H1 (cell line): ENCODE measurements at regions not wholly inside any gene's neighbourhood (a gene's known extent, or its start where the extent isn't known, plus 50 kb on each side); places are given as distances from the start of the nearest gene placed in this dataset.

Source experiments
- MAFK ChIP-seq: IDR thresholded peaks from 2 replicates; pipeline ENCODE4 v1.6.1; 2012; ENCODE audit warnings: low read depth, mild to moderate bottlenecking, improper control_type of control experiment, low read length
- POU5F1 ChIP-seq: IDR thresholded peaks from 2 replicates; pipeline ENCODE4 v1.6.1; 2011; ENCODE audit warnings: low read depth, mild to moderate bottlenecking, low read length, moderate library complexity
- RAD21 ChIP-seq, 2 experiments: IDR thresholded peaks in 1 of 2; conservative IDR thresholded peaks in 1 of 2; 2 replicates each; pipeline ENCODE4 v1.6.1; 2011; ENCODE audit warnings: low read depth in 2 of 2, low read length in 2 of 2, improper control_type of control experiment in 1 of 2, inconsistent platforms in 1 of 2, mild to moderate bottlenecking in 1 of 2, moderate library complexity in 1 of 2
- SP4 ChIP-seq: IDR thresholded peaks from 2 replicates; pipeline ENCODE4 v1.6.1; 2012; ENCODE audit warnings: low read length, inconsistent platforms

DNA sequence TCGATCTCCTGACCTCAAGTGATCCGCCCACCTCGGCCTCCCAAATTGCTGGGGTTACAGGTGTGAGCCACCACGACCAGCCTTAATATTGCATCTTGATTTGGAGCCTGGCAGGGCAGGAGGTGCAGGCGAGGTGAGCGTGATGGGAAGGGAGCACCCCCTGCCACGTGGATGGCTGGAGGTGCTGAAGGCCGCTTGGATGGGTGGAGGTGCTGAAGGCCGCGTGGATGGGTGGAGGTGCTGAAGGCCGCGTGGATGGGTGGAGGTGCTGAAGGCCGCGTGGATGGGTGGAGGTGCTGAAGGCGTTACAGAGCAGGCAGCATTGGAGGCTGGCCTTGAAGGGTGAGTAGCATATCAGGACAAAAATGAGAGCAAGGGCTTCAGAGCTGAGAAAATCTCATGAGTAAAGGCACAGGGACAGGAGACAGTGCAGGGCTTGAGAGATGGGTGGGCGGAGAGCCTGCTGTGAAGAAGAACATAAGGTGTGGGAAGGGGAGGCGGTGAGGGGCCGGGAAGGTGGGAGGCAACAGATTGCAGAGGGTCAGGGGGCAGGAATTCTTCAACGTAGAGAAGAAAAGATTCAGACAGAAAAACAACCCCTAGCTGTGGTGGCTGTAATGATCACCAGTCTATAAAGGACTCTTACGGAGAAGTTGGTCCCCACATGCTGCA is 101.7 kb upstream of the SEC14L1 start (continued):
- no peak for TF ChIP-seq SP4
- TF ChIP-seq MAFK, result no peak
- no peak for TF ChIP-seq RAD21 (IDR thresholded peaks at IDR 0.05 in 1 of 2, conservative IDR thresholded peaks at IDR 0.05 in 1 of 2; ENCODE audit: low read depth in 2 of 2, low read length in 2 of 2)
- no peak for TF ChIP-seq POU5F1
